ENCODE measurements at regions not wholly inside any gene's neighbourhood (a gene's known extent, or its start where the extent isn't known, plus 50 kb on each side); places are given as distances from the start of the nearest gene placed in this dataset.
A peak's percentile ranks its signal among the peaks of the same experiment; 100 is the strongest.

- H3K27ac ChIP-seq (ENCODE audit: low read depth, low read length) = no peak overlapping the region
Observed at GRCh38 chr13:89382981-89383380, 1711.8 kb downstream of the SLITRK5 start.

GRCh38 chr13:89383891-89384290, 1712.7 kb downstream of the SLITRK5 start:
- Histone ChIP-seq H4K20me1 (ENCODE audit: insufficient read depth, low read length) (no peaks in the 10 kb centered on the region), H2AFZ (ENCODE audit: low read length) (no peak overlapping the region), H3K27ac (ENCODE audit: low read depth, low read length) (no peak overlapping the region), H3K9me3 (ENCODE audit: low read depth, low read length) (peaks cover under 1% of the 10 kb centered on the region), H3K36me3 (ENCODE audit: insufficient read depth, low read length) (no peaks in the 10 kb centered on the region), H3K79me2 (ENCODE audit: insufficient read depth, low read length) (no peaks in the 10 kb centered on the region), H3K27me3 (ENCODE audit: insufficient read depth, low read length) (no peaks in the 10 kb centered on the region), H3K4me2 (ENCODE audit: insufficient read depth, low read length) (no peak overlapping the region), H3K4me3 (ENCODE audit: insufficient read depth, low read length) (no peak overlapping the region), H3K4me1 (ENCODE audit: insufficient read depth, low read length) (no peaks in the 10 kb centered on the region)
- TF ChIP-seq CTCF (IDR thresholded peaks at IDR 0.05; ENCODE audit: extremely low read depth, low read depth, low read length) = no peak
- no peak for DNase-seq (ENCODE audit: insufficient read length, low spot score, missing footprints)

More at GRCh38 chr13:89382981-89383380, 1711.8 kb downstream of the SLITRK5 start:
- H3K4me2 ChIP-seq (ENCODE audit: insufficient read depth, low read length) = no peak overlapping the region
- H3K4me1 ChIP-seq (ENCODE audit: insufficient read depth, low read length) = no peaks in the 10 kb centered on the region
- H2AFZ ChIP-seq (ENCODE audit: low read length) = no peak overlapping the region
- no peaks in the 10 kb centered on the region for H3K27me3 ChIP-seq (ENCODE audit: insufficient read depth, low read length)
- no peak for DNase-seq (ENCODE audit: insufficient read length, low spot score, missing footprints)
- no peaks in the 10 kb centered on the region for H4K20me1 ChIP-seq (ENCODE audit: insufficient read depth, low read length)
- no peaks in the 10 kb centered on the region for H3K36me3 ChIP-seq (ENCODE audit: insufficient read depth, low read length)
- no peak for TF ChIP-seq CTCF (IDR thresholded peaks at IDR 0.05; ENCODE audit: extremely low read depth, low read depth, low read length)
- no peaks in the 10 kb centered on the region for H3K79me2 ChIP-seq (ENCODE audit: insufficient read depth, low read length)
- no peak overlapping the region for H3K4me3 ChIP-seq (ENCODE audit: insufficient read depth, low read length)
- H3K9me3 ChIP-seq (ENCODE audit: low read depth, low read length) = peaks cover 3% of the 10 kb centered on the region

GRCh38 chr13:89393758-89394304, 1722.7 kb downstream of the SLITRK5 start:
- Histone ChIP-seq H2AFZ (ENCODE audit: low read length) (no peak overlapping the region), H3K4me1 (ENCODE audit: insufficient read depth, low read length) (no peaks in the 10 kb centered on the region), H3K36me3 (ENCODE audit: insufficient read depth, low read length) (no peaks in the 10 kb centered on the region), H3K4me3 (ENCODE audit: insufficient read depth, low read length) (no peak overlapping the region), H3K9me3 (ENCODE audit: low read depth, low read length) (no peaks in the 10 kb centered on the region), H3K4me2 (ENCODE audit: insufficient read depth, low read length) (no peak overlapping the region), H3K79me2 (ENCODE audit: insufficient read depth, low read length) (no peaks in the 10 kb centered on the region), H3K27me3 (ENCODE audit: insufficient read depth, low read length) (no peaks in the 10 kb centered on the region), H4K20me1 (ENCODE audit: insufficient read depth, low read length) (no peaks in the 10 kb centered on the region), H3K27ac (ENCODE audit: low read depth, low read length) (no peak overlapping the region)
- TF ChIP-seq CTCF (IDR thresholded peaks at IDR 0.05; ENCODE audit: extremely low read depth, low read depth, low read length) = no peak
- DNase-seq (ENCODE audit: insufficient read length, low spot score, missing footprints) = no peak

GRCh38 chr13:89401264-89401675, 1730.1 kb downstream of the SLITRK5 start:
- DNase-seq (ENCODE audit: insufficient read length, low spot score, missing footprints) = no peak
- Histone ChIP-seq H3K9me3 (ENCODE audit: low read depth, low read length) (no peaks in the 10 kb centered on the region), H3K4me2 (ENCODE audit: insufficient read depth, low read length) (no peak overlapping the region), H2AFZ (ENCODE audit: low read length) (peak overlapping the region; percentile 47), H3K4me1 (ENCODE audit: insufficient read depth, low read length) (no peaks in the 10 kb centered on the region), H4K20me1 (ENCODE audit: insufficient read depth, low read length) (no peaks in the 10 kb centered on the region), H3K27me3 (ENCODE audit: insufficient read depth, low read length) (no peaks in the 10 kb centered on the region), H3K4me3 (ENCODE audit: insufficient read depth, low read length) (no peak overlapping the region), H3K36me3 (ENCODE audit: insufficient read depth, low read length) (no peaks in the 10 kb centered on the region), H3K79me2 (ENCODE audit: insufficient read depth, low read length) (no peaks in the 10 kb centered on the region), H3K27ac (ENCODE audit: low read depth, low read length) (no peak overlapping the region)
- TF ChIP-seq CTCF (IDR thresholded peaks at IDR 0.05; ENCODE audit: extremely low read depth, low read depth, low read length) = no peak

All from osteoblast (primary cell).